DMS114 treated with DMSO at 0.1 percent for 48 hours (cell line): ENCODE measurements at regions not wholly inside any gene's neighbourhood (a gene's known extent, or its start where the extent isn't known, plus 50 kb on each side); places are given as distances from the start of the nearest gene placed in this dataset.

Source experiments
- DNase-seq: peaks from one replicate; lab custom pipeline; 2025; ENCODE audit not compliant: unreplicated experiment; lab: John Stamatoyannopoulos, UW

GRCh38 chr12:24759155-24759554, 189.7 kb downstream of the BCAT1 start:
- no peak for DNase-seq

- DNase-seq, result no peak
These were observed 192.3 kb downstream of the BCAT1 start for GRCh38 chr12:24756479-24757024.

GRCh38 chr12:24754690-24755638, 193.9 kb downstream of the BCAT1 start:
- no peak for DNase-seq

GRCh38 chr12:24752763-24753462, 196.0 kb downstream of the BCAT1 start:
- no peak for DNase-seq

- DNase-seq, result no peak
These were observed 197.7 kb downstream of the BCAT1 start for GRCh38 chr12:24751181-24751580.

GRCh38 chr12:24750263-24750662, 198.6 kb downstream of the BCAT1 start:
- DNase-seq, result no peak

- no peak for DNase-seq
These were observed 199.7 kb downstream of the BCAT1 start for GRCh38 chr12:24749171-24749570.

GRCh38 chr12:24748326-24748725, 200.6 kb downstream of the BCAT1 start:
- no peak for DNase-seq

- no peak for DNase-seq
These were observed 202.0 kb downstream of the BCAT1 start for GRCh38 chr12:24746864-24747263.

GRCh38 chr12:24746006-24746671, 202.8 kb downstream of the BCAT1 start:
- no peak for DNase-seq

GRCh38 chr12:24743941-24744793, 204.7 kb downstream of the BCAT1 start:
- no peak for DNase-seq

GRCh38 chr12:24742378-24742777, 206.5 kb downstream of the BCAT1 start:
- DNase-seq, result no peak

GRCh38 chr12:24741216-24741615, 207.7 kb downstream of the BCAT1 start:
- no peak for DNase-seq

- DNase-seq, result no peak
These were observed 209.7 kb downstream of the BCAT1 start for GRCh38 chr12:24739106-24739779.

GRCh38 chr12:24738441-24738840, 210.5 kb downstream of the BCAT1 start:
- no peak for DNase-seq

GRCh38 chr12:24731596-24731995, 217.3 kb downstream of the BCAT1 start:
- no peak for DNase-seq

- DNase-seq, result no peak
These were observed 218.4 kb downstream of the BCAT1 start for GRCh38 chr12:24730489-24730896.

GRCh38 chr12:24728826-24729225, 220.1 kb downstream of the BCAT1 start:
- no peak for DNase-seq

GRCh38 chr12:24728366-24728765, 220.5 kb downstream of the BCAT1 start:
- peak; percentile 35 for DNase-seq

GRCh38 chr12:24725616-24726015, 223.3 kb downstream of the BCAT1 start:
- no peak for DNase-seq
